HCT116 (cell line): ENCODE measurements at regions not wholly inside any gene's neighbourhood (a gene's known extent, or its start where the extent isn't known, plus 50 kb on each side); places are given as distances from the start of the nearest gene placed in this dataset.

ENCODE experiments used
- ATAC-seq: fragments of 200-7000 bp; cut with Tn5 transposase; 2 replicates; pipeline ENCODE4 v1.9.1; 2020; ENCODE audit warnings: mild to moderate bottlenecking, moderate library complexity
- BruUV-seq: library from RNA; stranded (reverse); fragments of 400-500 nt; replicated peaks from 2 replicates; lab custom pipeline; 2021; lab: Mats Ljungman, UMichigan
- CTCF ChIA-PET: fragments of 300-600 bp; sonication (Branson Sonifier 250); formaldehyde crosslinking; loops from one replicate; lab custom pipeline; 2021; ENCODE audit warnings: antibody characterized with exemption; lab: Charles Lee
- POLR2A ChIA-PET: fragments of 300-600, 350-600 bp; sonication (Branson Sonifier 250); formaldehyde crosslinking; loops from one replicate; lab custom pipeline; 2021; ENCODE audit warnings: antibody characterized with exemption; lab: Charles Lee
- RAD21 ChIA-PET, 2 experiments: fragments of 300-600 bp; sonication (Branson Sonifier 250); formaldehyde crosslinking; loops; one replicate each; lab custom pipeline; 2023; ENCODE audit warnings: low total read pairs in 2 of 2; ENCODE audit not compliant: uncharacterized antibody in 2 of 2, unreplicated experiment in 2 of 2, low non-redundant PET in 1 of 2; lab: Charles Lee
- DNase-seq: peaks from one replicate; pipeline ENCODE4 v3.0.0-alpha.2; 2010; ENCODE audit warnings: low read depth, low spot score
- H2AFZ ChIP-seq: fragments of 200-600 bp; shearing (Covaris generic), sonication (generic); 2 replicates; pipeline ENCODE4 v1.6.1; 2017; ENCODE audit warnings: low read depth, mixed run types, mixed read lengths, antibody characterized with exemption, low read length; ENCODE audit not compliant: poor library complexity, severe bottlenecking
- H3K27ac ChIP-seq: 2 replicates; pipeline ENCODE4 v1.5.1; 2012; ENCODE audit warnings: low read depth, low read length
- H3K27me3 ChIP-seq: fragments of 200-600 bp; sonication (generic); 2 replicates; pipeline ENCODE4 v1.6.1; 2016; ENCODE audit warnings: mixed run types, low read length, mixed read lengths; ENCODE audit not compliant: insufficient read depth
- H3K36me3 ChIP-seq, 2 experiments: fragments of 200-500 bp in 1 of 2; fragments of 200-600 bp in 1 of 2; sonication (Bioruptor generic) in 1 of 2; sonication (generic) in 1 of 2; 2 replicates each; pipeline versions ENCODE4 v1.5.1 to v1.6.1; 2014 to 2016; ENCODE audit warnings: low read length in 2 of 2, inconsistent platforms in 1 of 2, mixed read lengths in 1 of 2, mixed run types in 1 of 2; ENCODE audit not compliant: insufficient read depth in 2 of 2, control insufficient read depth in 1 of 2
- H3K4me1 ChIP-seq, 2 experiments: fragments of 200-600 bp in 1 of 2; sonication (generic) in 1 of 2; 2 replicates each; pipeline versions ENCODE4 v1.5.1 to v1.6.1; 2012 to 2017; ENCODE audit warnings: low read length in 2 of 2, inconsistent platforms in 1 of 2, mild to moderate bottlenecking in 1 of 2, mixed read lengths in 1 of 2, mixed run types in 1 of 2, moderate library complexity in 1 of 2; ENCODE audit not compliant: insufficient read depth in 2 of 2, control insufficient read depth in 1 of 2
- H3K4me2 ChIP-seq: fragments of 200-600 bp; sonication (generic); 2 replicates; pipeline ENCODE4 v1.6.1; 2017; ENCODE audit warnings: mixed run types, low read length, mixed read lengths
- H3K4me3 ChIP-seq, 2 experiments: fragments of 200-600 bp in 1 of 2; sonication (generic) in 1 of 2; replicated peaks in 1 of 2; 2 replicates each; pipeline ENCODE4 v1.5.1; 2011 to 2016; ENCODE audit warnings: low read length in 2 of 2, control low read depth in 1 of 2, low read depth in 1 of 2, mild to moderate bottlenecking in 1 of 2, mixed read lengths in 1 of 2, mixed run types in 1 of 2
- H3K79me2 ChIP-seq: fragments of 200-600 bp; sonication (generic); 2 replicates; pipeline ENCODE4 v1.6.1; 2017; ENCODE audit warnings: mild to moderate bottlenecking, mixed run types, low read length, moderate library complexity, mixed read lengths; ENCODE audit not compliant: insufficient read depth
- H3K9ac ChIP-seq: fragments of 200-600 bp; sonication (generic); 2 replicates; pipeline ENCODE4 v1.6.1; 2016; ENCODE audit warnings: low read length, mixed read lengths
- H3K9me2 ChIP-seq: fragments of 200-600 bp; sonication (generic), shearing (Covaris generic); 2 replicates; pipeline ENCODE4 v1.6.1; 2017; ENCODE audit warnings: mixed run types, mild to moderate bottlenecking, moderate library complexity; ENCODE audit not compliant: insufficient read depth
- H3K9me3 ChIP-seq, 2 experiments: fragments of 200-500 bp in 1 of 2; fragments of 200-600 bp in 1 of 2; sonication (Bioruptor generic) in 1 of 2; sonication (generic) in 1 of 2; 2 replicates each; pipeline ENCODE4 v1.6.1; 2014 to 2017; ENCODE audit warnings: low read length in 2 of 2, mixed read lengths in 2 of 2, inconsistent platforms in 1 of 2, low read depth in 1 of 2, mild to moderate bottlenecking in 1 of 2, mixed run types in 1 of 2, moderate library complexity in 1 of 2; ENCODE audit not compliant: control insufficient read depth in 1 of 2, insufficient read depth in 1 of 2
- H4K20me1 ChIP-seq: fragments of 200-600 bp; sonication (generic), shearing (Covaris generic); 2 replicates; pipeline ENCODE4 v1.6.1; 2017; ENCODE audit warnings: mixed run types, mild to moderate bottlenecking, moderate library complexity; ENCODE audit not compliant: insufficient read depth
- CEBPB ChIP-seq: IDR thresholded peaks from 2 replicates; pipeline ENCODE4 v1.6.1; 2012; ENCODE audit warnings: low read depth
- CTCF ChIP-seq, 3 experiments: fragments of 200-600 bp in 1 of 3; sonication (generic) in 1 of 3; IDR thresholded peaks in 2 of 3; conservative IDR thresholded peaks in 1 of 3; 2 replicates each; pipeline ENCODE4 v1.5.1; 2012 to 2017; ENCODE audit warnings: low read depth in 2 of 3, low read length in 2 of 3, antibody characterized with exemption in 1 of 3, borderline replicate concordance in 1 of 3, control low read depth in 1 of 3, mild to moderate bottlenecking in 1 of 3, mixed read lengths in 1 of 3, mixed run types in 1 of 3, moderate library complexity in 1 of 3; ENCODE audit not compliant: insufficient read depth in 1 of 3
- FOSL1 ChIP-seq: IDR thresholded peaks from 2 replicates; pipeline ENCODE4 v1.6.1; 2012; ENCODE audit warnings: low read depth
- JUND ChIP-seq: IDR thresholded peaks from 2 replicates; pipeline ENCODE4 v1.6.1; 2012
- POLR2A ChIP-seq: IDR thresholded peaks from 2 replicates; pipeline ENCODE4 v1.7.0; 2011; ENCODE audit warnings: borderline replicate concordance; ENCODE audit not compliant: insufficient read depth, insufficient read length; ENCODE audit errors: extremely low read depth
- POLR2AphosphoS5 ChIP-seq: IDR thresholded peaks from 2 replicates; pipeline ENCODE4 v1.6.1; 2011; ENCODE audit warnings: mild to moderate bottlenecking, low read depth, low read length, moderate library complexity
- RAD21 ChIP-seq: IDR thresholded peaks from 2 replicates; pipeline ENCODE4 v1.6.1; 2012; ENCODE audit warnings: low read depth, mild to moderate bottlenecking
- REST ChIP-seq: IDR thresholded peaks from 2 replicates; pipeline ENCODE4 v1.6.1; 2012; ENCODE audit warnings: low read depth
- SIN3A ChIP-seq: IDR thresholded peaks from 2 replicates; pipeline ENCODE4 v1.6.1; 2012; ENCODE audit warnings: low read depth
- SP1 ChIP-seq: IDR thresholded peaks from 2 replicates; pipeline ENCODE4 v1.6.1; 2012; ENCODE audit warnings: low read depth
- SRF ChIP-seq: IDR thresholded peaks from 2 replicates; pipeline ENCODE4 v1.6.1; 2012; ENCODE audit warnings: low read depth
- YY1 ChIP-seq: IDR thresholded peaks from 2 replicates; pipeline ENCODE4 v1.6.1; 2011; ENCODE audit warnings: low read length, low read depth, moderate library complexity, mild to moderate bottlenecking; ENCODE audit not compliant: insufficient replicate concordance; ENCODE audit errors: extremely low read depth
- ZFX ChIP-seq: fragments of 450-650 bp; IDR thresholded peaks from 2 replicates; pipeline ENCODE4 v1.6.1; 2017
- intact Hi-C: fragments of 100-400 bp; cut with micrococcal nuclease; formaldehyde crosslinking; loops from 2 replicates; pipeline ENCODE4 v1.10.0; 2022

- Histone ChIP-seq H3K9me2 (no peaks in the 10 kb centered on the region), H3K9ac (no peak overlapping the region), H4K20me1 (no peaks in the 10 kb centered on the region), H3K27ac (no peak overlapping the region)
- no peak for ATAC-seq
- TF ChIP-seq POLR2A (no peak), CEBPB (no peak), SP1 (no peak), REST (no peak)
- TF ChIP-seq, all 23 proteins: peak for 0
- no peaks in the 10 kb centered on the region for H3K79me2 ChIP-seq
- H3K36me3 ChIP-seq: no peaks in the 10 kb centered on the region
- DNase-seq: no peak
- no peaks in the 10 kb centered on the region for H3K4me1 ChIP-seq
- BruUV-seq: no TSS peak
- H2AFZ ChIP-seq: no peak overlapping the region
- CTCF ChIA-PET: no interaction called here
- H3K27me3 ChIP-seq: no peaks in the 10 kb centered on the region
- POLR2A ChIA-PET: no interaction called here
- RAD21 ChIA-PET: no interaction called here
- intact Hi-C loops: no loop called here
- H3K9me3 ChIP-seq: no peaks in the 10 kb centered on the region
- H3K4me3 ChIP-seq: no peak overlapping the region
- no peak overlapping the region for H3K4me2 ChIP-seq
Measured at GRCh38 chr17:34156741-34157589, 98.1 kb upstream of the CCL2 start.

GRCh38 chr17:34161690-34162089 is 93.4 kb upstream of the CCL2 start:
- no peaks in the 10 kb centered on the region for H3K4me1 ChIP-seq
- H3K27me3 ChIP-seq: no peaks in the 10 kb centered on the region
- ChIA-PET POLR2A (no interaction called here), RAD21 (no interaction called here), CTCF (no interaction called here)
- DNase-seq: no peak
- H3K4me3 ChIP-seq: no peak overlapping the region
- intact Hi-C loops: no loop called here
- no peak overlapping the region for H2AFZ ChIP-seq
- H3K36me3 ChIP-seq: no peaks in the 10 kb centered on the region
- no peak overlapping the region for H3K4me2 ChIP-seq
- H3K9me2 ChIP-seq: no peaks in the 10 kb centered on the region
- ATAC-seq: no peak
- H4K20me1 ChIP-seq: no peaks in the 10 kb centered on the region
- BruUV-seq: no TSS peak
- H3K27ac ChIP-seq: no peak overlapping the region
- H3K79me2 ChIP-seq: no peaks in the 10 kb centered on the region
- no peak overlapping the region for H3K9ac ChIP-seq
- H3K9me3 ChIP-seq: no peaks in the 10 kb centered on the region
- TF ChIP-seq RAD21: no peak
- no peak for TF ChIP-seq ZFX
- no peak for TF ChIP-seq POLR2AphosphoS5
- TF ChIP-seq SIN3A: no peak
- no peak for TF ChIP-seq FOSL1
- no peak for TF ChIP-seq CTCF (IDR thresholded peaks at IDR 0.05 in 2 of 3, conservative IDR thresholded peaks at IDR 0.05 in 1 of 3; ENCODE audit: borderline replicate concordance in 1 of 3, insufficient read depth in 1 of 3, low read depth in 2 of 3, low read length in 2 of 3)
- TF ChIP-seq POLR2A: no peak
- TF ChIP-seq YY1: no peak
- no peak for TF ChIP-seq SRF
- TF ChIP-seq JUND: no peak
